SKM-1 treated with dmso at 0.1 percent for 144 hours (cell line): ENCODE measurements at regions not wholly inside any gene's neighbourhood (a gene's known extent, or its start where the extent isn't known, plus 50 kb on each side); places are given as distances from the start of the nearest gene placed in this dataset.

ENCODE experiments used
- DNase-seq: peaks from one replicate; lab custom pipeline; 2025; ENCODE audit not compliant: unreplicated experiment; lab: John Stamatoyannopoulos, UW

DNA sequence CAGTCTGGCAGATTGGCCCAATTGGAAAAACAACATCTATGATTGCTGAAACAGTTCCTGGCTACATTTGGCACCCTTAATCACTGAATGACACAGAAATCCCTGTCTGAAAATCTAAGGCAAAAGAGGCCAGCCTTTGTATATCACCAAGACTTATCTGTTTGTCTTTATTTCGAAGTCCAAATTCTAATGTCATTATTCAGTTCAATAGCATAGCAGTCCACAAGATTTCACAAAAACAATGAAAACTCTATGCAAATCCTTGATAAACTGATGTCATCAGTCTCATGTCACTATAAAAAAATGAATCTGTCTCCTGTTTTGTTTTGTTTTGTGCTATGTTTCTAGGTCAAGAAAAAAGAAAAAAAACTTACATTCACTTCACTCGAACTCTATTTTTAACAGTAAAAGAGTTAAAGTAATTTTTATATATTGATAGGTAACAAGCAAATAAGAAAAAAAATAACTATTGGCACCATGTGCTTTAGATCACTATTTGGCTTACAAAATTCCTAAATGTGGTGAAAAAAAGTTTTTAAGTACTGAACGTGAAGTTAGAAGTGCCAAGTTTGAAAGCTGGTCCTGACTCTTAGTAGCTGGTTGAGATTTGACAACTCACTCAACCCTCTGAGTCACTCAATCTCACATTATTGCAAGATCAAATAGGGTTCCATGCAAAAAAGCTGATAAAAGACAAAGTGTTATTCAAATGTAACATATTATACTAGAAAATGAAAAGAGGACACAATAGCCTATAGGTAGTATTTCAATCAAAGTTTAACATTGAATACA is 359.3 kb downstream of the IRS1 start:
- no peak for DNase-seq

DNA sequence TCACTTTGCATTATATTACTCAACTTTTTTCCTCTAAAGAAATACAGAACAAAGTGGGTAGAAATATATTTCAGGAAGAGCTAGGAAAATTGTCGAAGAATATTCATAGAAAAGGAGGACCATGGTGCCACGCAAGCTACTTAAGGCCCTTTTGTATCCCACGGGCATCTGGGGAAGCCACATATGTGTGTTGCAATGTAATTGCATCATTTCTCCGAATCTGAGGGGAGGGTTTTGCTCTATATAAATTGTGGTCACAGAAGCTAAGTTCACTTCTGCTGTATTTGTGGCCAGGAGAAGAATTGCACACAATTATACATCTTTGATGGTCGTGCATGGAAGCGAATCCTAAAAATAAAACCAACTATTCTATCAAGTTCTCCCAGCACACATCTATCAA is 360.3 kb downstream of the IRS1 start:
- DNase-seq, result peak; percentile 68

DNA sequence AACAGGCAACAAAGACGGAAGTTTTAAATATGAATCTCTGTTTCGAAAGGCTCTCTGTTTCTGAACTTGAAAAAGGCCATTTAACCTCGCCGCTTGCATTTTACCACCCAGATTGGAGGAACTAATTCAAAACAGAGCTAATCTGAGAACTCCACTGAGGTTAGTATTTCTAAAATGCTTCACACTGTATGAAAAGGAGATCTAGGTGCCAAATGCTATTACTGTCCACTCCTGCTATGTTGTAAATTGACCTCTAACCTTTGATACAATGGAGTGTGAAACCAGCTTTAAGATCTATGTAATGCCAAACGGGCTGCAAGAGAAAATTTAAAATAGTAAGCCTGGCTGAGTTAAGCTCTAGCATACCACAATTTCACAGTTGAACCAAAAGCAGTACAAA is 364.5 kb downstream of the IRS1 start:
- no peak for DNase-seq

DNA sequence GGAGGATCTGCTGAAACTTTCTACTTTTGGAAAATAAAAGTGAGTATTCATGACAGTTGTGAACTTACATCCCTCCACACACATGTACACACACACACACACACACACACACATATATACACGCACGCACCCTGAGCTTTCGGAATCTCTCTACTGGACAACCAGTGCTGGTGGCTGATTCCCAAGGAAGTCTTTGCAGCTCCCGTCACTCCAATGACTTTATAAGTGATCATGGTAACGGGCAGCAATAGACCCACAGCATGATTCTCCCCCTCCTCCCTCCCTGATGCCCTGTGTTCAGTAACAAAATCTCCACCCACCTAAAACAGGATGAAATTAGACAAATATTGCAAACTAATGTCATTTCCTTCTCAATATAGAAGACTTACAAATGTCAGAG is 364.9 kb downstream of the IRS1 start:
- no peak for DNase-seq

DNA sequence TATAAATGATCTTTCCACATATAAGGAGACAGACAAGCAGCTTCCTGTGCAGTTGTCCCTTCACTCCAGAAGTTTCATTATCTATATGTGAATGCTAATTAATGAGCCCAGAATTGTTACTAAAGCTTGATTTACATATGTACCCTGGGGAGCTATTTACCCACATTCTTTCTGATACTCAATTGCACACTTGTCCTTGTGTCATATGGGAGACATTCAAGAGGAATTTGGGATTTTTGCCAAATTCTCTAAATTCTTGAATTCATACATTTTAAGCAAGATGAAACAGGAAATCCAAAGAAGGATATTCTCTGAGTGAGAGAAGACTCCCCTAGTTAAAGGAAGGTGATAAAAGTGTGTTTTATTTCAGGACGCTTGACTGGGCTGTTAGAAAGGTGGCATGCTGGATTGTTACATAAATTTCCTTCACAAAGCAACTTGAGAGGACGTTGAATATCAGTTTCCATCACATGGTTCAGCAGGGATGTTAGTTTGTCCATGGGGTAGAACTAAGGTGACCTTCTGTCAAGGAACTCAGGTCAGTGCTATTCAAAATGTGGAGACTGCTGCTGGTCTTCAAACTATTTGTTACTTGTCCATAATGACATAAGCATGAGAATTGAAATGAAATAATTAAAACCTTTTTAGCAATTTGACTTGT is 368.2 kb downstream of the IRS1 start:
- no peak for DNase-seq

DNA sequence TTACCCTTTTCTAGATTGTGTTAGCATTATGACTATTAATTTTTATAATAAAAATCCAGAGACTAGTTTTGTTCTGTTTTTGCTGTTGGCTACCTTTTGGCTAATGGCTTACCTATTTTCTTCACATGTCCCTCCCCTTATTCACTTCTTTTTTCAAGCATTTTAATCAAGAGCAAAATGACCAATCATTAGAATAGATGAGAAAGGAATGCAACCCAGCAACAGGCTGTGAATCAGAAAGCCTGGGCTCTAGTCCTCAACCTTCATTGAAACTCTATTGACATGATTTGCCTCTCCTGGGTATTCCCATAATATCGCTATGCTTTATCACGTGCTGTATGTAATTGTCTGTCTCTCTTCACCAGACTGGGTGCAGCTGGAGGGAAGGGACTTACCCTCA is 370.1 kb downstream of the IRS1 start:
- no peak for DNase-seq

DNA sequence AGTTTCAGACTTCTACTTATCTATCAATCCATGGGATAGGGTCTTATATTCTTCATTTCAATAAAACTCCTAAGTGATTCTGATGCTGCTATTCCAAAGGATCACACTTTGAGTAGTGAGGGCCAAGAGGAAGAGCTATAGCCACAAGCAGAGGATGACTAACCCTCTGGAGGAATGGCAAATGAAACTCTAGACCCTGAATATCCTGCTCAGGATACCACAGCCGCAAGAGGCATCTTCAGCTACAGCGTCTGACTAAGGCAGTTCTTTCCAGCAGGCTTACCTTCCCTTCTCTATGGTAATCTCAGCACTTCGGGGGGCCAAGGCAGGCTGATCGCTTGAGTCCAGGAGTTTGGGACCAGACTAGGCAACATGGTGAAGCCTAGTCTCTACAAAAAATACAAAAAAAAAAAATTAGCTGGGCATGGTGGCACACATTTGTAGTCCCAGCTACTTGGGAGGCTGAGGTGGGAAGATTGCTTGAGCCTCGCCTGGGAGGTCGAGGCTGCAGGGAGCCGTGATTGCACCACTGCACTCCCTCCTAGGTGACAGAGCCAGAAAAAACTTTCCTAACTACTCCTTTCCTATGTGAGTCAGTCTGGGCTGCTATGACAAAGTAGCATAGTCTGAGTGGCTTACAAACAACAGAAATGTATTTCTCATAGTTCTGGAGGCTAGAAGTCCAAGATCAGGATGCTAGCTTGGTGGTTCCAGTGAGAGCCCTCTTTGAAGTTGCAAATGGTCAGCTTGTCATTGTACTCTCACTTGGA is 371.9 kb downstream of the IRS1 start:
- no peak for DNase-seq

DNA sequence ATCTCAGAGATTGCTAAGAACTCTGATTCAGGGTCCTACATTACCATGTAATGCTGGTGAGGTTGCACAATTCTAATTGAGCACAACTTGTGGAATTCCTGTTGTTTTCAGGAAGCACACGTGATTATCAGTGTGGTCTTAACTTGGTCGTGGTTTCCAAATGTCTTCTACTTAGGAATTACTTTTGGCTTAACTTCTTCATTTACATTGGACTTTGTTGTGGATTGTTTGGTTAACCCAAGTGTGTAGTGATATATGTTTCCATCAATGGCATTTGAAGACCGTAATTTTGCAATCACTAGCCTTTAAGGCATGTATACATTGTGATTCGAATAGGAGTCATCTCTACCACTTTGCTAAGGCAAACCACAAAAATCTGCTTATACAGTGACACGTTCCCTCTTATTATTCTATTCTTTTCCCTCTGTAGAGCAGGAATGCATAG is 373.3 kb downstream of the IRS1 start:
- DNase-seq, result no peak

DNA sequence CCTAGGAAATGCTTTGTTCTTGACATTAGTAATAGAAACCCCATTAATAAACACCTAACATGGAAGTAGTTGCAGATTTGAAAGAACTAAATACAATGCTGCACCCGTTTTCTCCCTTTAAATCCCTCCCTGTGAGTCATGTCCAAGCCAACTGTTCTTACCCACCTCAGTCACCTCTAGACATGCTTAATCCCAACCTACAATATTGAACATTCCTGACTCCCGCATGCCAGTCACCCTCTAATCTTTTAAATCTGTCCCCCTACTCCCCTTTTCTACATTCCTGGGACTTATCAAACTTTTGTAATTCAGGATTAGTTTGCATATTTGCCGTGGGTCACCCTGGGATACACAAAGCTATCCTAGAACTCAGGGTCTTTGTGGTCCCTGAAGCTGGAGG is 374.6 kb downstream of the IRS1 start:
- DNase-seq, result no peak

DNA sequence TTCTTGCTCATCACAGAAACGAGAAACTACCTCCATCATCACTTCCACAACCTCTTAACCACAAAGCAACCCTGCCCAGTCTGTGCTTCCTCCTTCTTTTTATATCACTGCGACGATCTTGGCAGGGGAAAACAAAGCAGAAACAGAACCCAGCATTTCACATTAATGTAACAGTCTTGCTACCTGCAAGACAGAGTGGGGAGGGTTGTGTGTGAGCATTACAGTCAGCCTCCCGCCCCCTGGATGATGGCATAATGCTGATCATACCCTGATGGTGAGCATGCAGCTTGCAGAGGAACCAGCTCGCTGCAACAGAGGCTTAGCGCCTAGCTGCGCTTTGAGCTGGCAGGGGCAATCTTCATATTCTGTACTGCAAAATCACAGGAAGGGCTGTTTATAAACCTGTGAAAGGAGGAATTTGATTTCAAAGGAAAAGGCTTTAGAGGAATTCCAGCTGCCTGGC is 376.1 kb downstream of the IRS1 start:
- DNase-seq, result peak; percentile 92

DNA sequence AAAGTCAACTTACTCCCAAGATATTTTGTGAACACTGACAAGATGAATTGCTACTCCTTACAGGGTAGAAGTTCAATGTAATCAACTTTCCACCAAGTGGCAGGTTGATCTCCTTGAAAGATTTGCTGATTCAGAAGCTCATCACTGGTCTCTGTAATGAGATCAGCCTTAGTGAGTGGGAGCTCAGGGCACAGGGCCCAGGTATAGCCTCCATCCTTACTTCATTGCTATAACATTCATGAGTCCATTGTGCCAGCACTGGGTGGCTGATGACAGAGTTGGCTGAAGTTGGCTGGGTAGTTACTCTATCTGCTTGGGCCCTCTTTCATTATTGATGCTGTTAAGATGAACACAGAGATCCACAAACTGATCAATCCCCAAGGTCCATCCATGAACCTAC is 379.0 kb downstream of the IRS1 start:
- DNase-seq, result no peak

DNA sequence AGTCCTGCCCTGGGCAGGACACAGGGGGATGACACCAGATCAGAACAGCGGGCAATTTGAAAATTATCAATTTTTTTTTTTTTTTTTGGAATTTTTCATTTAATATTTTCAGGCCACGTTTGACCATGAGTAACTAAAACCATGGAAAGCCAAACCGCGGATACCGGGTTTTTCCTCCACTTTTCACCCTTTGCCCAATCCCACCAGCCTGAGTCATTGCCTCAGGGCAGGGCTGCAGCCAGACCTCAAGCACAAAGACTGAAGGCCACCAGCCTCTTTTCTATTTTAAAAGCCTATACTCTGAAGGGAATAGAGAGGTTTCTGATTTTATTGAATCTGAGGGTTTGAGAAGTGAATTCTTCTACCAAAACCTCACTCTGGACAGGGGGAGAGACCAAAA is 381.1 kb downstream of the IRS1 start:
- no peak for DNase-seq

DNA sequence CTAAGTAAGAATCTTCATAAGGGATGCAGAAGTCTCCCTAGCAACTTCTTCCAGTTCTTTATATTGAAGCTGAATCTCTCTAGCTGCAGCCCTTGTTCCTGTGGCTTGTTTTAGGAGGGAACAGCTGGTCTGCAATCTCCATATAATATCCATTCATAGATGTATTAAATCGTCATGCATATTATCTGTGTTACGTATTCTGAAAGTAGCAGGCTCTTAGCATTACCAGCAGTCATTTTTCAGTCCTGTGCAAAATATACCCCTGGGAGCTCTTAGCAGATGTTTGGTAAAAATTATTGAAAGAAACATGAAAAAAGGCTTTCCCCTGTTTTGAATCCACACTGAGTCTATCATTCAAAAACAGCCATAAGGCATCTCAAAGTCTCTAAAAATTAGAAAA is 385.3 kb downstream of the IRS1 start:
- DNase-seq, result no peak

DNA sequence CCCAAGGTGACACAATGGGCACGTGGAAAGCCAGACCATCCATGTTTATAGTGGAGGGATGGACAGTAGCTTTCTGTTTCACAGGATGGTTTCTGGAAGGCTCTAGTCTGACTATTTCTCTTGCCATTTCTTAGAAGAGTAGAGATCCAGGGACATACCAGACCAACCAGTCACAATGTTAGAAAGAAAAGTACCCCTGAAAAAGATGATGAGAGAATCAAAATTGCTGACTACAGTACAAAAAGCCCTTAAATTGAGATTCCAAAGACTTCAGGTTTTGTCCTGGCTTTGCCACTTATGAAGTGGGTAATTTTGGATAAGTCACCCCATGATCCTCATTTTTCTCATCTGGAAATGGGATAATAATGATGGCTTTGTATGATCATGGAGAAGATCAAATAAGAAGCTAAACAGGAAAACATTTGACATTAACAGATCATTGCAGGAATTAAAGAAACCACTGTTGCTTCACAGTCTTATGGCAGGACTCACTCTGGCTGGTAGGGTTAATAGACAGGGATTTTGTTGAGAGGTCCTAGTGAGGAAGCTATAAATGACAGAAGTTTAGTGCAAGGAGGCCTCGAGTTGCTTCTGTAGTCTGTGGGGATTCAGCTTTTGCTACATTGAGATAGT is 386.0 kb downstream of the IRS1 start:
- DNase-seq, result no peak

DNA sequence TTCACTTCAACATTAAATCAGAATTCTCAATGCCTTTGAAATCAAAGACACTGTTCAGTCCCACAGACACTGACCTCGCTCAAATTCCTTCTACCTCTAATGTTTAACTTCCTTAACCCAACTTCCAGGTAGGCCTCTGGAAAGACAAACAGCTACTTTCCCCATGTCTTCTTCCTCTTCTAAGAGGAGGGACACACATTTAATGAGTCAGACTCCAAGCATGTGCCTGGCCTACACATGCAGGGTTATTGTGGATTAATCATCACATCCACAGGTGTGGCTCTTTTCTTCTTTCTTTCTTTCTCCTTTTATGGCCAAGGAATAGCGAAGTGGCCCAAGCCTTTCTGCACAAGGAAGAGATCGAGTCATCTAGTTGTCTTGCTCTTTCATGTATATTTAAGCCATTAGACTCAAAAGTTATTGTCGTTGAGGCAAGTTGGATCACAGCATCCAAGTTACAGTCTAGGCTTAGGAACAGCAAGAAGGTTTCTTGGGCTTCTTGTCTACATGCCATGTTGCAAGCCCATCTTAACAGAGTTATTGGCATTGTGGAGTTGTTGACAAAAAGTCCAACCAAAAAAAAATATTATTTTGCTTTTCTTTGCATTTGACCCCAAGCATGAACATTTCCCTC is 387.8 kb downstream of the IRS1 start:
- DNase-seq, result no peak

DNA sequence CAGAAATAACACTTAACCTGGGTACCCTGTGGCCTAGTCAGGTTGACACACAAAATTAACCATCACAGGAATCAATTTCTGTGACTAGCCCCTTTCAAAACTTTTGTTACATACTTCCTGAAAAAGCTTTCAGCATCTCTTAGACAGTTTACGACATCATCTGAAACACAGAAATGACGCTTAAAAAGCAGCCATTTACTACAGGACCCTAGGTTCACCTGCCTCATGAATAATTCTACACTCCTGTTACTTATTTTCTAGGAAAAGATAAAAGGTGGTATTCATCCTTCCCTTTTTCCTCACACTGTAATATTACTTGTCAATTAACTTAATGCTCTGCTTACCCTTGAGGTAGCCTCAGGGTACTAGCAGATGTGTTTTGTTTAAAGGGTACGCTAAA is 388.4 kb downstream of the IRS1 start:
- DNase-seq, result peak; percentile 21

DNA sequence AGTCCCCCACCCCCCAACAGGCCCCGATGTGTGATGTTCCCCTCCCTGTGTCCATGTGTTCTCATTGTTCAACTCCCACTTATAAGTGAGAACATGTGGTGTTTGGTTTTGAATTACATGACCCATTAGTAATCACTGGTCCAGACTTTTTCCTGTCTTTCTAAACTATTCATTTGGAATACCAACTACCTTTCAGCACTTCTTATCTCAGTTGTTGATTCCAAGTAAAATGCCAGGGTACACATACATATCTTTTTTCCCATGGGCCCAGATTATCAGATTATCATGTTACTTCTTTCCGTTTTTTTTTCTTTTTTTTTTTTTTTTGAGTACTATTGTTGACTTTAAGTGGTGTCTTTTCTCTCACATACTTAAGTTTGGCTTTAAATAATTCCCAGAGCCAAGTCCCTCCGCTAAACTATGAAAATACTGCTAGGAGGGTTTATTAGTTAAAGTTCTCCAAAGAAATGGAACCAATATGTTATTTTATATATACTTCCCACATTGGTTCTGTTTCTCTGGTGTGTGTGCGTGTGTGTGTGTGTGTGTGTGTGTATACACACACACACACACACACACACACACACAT is 389.3 kb downstream of the IRS1 start:
- DNase-seq, result no peak

DNA sequence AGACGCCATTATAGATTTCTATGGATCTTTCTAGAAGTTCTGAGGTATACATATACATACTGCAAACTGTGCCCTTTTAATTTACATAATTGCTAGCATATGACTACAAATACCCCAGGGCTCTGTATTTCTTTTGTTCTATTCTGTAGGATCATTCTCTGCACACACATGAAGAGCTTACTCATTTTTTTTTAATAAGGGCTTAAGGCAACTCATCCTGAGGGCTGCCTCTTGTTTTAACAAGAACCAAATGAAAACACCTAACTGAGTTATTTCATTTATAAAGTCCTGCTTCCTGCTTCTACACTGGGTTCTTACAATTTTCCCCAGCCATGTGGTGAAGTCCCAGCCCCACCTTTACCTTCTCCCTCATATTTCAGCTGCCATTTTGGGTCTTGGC is 390.5 kb downstream of the IRS1 start:
- no peak for DNase-seq

DNA sequence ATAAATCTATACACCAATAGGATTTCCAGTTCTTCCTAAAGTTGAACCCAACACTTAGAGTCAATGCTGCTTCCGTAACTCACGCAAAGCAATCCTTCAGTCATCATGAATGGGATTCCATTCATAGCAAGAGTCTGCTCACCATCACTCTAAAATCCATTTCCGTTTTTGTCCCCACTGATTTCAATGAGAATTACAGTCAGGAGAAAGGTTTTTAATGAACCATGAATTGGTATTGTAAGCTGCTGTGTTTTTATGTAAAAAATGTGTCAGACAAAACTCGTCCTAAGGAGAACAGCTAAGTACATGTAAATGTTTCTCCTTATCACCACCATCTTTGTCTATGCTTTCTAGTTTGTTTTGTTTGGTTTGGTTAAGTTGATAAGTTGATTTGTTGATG is 391.5 kb downstream of the IRS1 start:
- DNase-seq, result no peak

DNA sequence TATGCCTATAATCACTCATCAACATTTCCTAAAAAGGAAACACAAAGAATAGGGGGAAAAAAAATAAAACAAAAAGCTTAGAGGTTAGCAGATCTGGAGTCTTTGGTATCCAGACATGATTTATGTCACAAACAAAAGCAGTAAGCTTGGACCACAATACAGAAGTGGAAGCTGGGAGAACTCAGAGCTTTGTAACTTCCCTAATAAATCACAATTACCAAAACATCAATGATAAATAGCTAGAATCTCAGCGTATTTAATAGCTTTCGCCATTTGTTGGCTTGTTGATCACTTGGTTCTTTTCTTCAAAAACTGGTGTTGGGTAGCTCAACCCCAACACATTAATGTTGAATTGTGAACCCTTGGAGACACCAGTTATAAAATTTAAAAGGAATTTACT is 392.5 kb downstream of the IRS1 start:
- no peak for DNase-seq

DNA sequence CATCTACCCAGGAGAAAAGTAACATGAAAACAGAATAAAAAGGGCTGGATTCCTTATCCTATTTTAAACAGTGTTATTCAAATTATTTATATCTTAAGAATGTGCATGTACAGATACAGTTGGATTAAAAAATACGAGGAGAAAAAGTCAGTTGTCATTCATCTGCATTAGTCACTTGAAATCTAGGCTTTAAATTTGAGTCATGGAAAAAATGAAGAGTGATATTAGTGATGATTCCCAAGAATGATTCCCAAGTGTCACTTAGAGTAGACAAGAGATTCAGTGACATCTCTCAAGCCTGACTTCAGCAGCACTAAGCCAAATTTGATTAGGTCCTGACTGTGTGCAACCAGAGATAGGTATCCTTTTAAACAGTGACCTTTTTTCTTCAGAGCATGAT is 394.2 kb downstream of the IRS1 start:
- no peak for DNase-seq
